Osteoblast (primary cell): ENCODE measurements at regions not wholly inside any gene's neighbourhood (a gene's known extent, or its start where the extent isn't known, plus 50 kb on each side); places are given as distances from the start of the nearest gene placed in this dataset.

ENCODE experiments used
- DNase-seq: peaks from one replicate; pipeline ENCODE4 v3.0.0; 2011; ENCODE audit warnings: low spot score, mixed read lengths; ENCODE audit not compliant: insufficient read length; ENCODE audit errors: missing footprints
- H2AFZ ChIP-seq: 2 replicates; pipeline ENCODE4 v1.6.0; 2011; ENCODE audit warnings: mild to moderate bottlenecking, low read length
- H3K27ac ChIP-seq: 2 replicates; pipeline ENCODE4 v1.5.1; 2011; ENCODE audit warnings: mild to moderate bottlenecking, low read depth, low read length, moderate library complexity
- H3K27me3 ChIP-seq: 2 replicates; pipeline ENCODE4 v1.6.0; 2012; ENCODE audit warnings: mild to moderate bottlenecking, control low read depth, inconsistent platforms, low read length, moderate library complexity; ENCODE audit not compliant: insufficient read depth
- H3K36me3 ChIP-seq: 2 replicates; pipeline ENCODE4 v1.5.1; 2011; ENCODE audit warnings: mild to moderate bottlenecking, low read length, control low read depth, moderate library complexity; ENCODE audit not compliant: insufficient read depth
- H3K4me1 ChIP-seq: 2 replicates; pipeline ENCODE4 v1.5.1; 2011; ENCODE audit warnings: mild to moderate bottlenecking, low read length, control low read depth, moderate library complexity; ENCODE audit not compliant: insufficient read depth
- H3K4me2 ChIP-seq: 2 replicates; pipeline ENCODE4 v1.6.0; 2011; ENCODE audit warnings: mild to moderate bottlenecking, low read length; ENCODE audit not compliant: insufficient read depth
- H3K4me3 ChIP-seq: fragments of 200-600 bp; sonication (generic); 3 replicates; pipeline ENCODE4 v1.5.1; 2012; ENCODE audit warnings: mild to moderate bottlenecking, low read length, inconsistent platforms; ENCODE audit not compliant: insufficient read depth
- H3K79me2 ChIP-seq: 2 replicates; pipeline ENCODE4 v1.6.0; 2012; ENCODE audit warnings: mild to moderate bottlenecking, low read length, control low read depth, inconsistent platforms; ENCODE audit not compliant: insufficient read depth
- H3K9me3 ChIP-seq: 2 replicates; pipeline ENCODE4 v1.5.1; 2011; ENCODE audit warnings: low read depth, low read length, control low read depth
- H4K20me1 ChIP-seq: 2 replicates; pipeline ENCODE4 v1.6.0; 2012; ENCODE audit warnings: mild to moderate bottlenecking, low read length, control low read depth; ENCODE audit not compliant: insufficient read depth
- CTCF ChIP-seq: IDR thresholded peaks from 2 replicates; pipeline ENCODE4 v1.5.1; 2011; ENCODE audit warnings: mild to moderate bottlenecking, low read depth, low read length, moderate library complexity; ENCODE audit errors: extremely low read depth

- no peak overlapping the region for H3K4me2 ChIP-seq
- H3K79me2 ChIP-seq: no peaks in the 10 kb centered on the region
- H3K9me3 ChIP-seq: no peaks in the 10 kb centered on the region
- H3K4me1 ChIP-seq: no peaks in the 10 kb centered on the region
- no peaks in the 10 kb centered on the region for H4K20me1 ChIP-seq
- no peak for DNase-seq
- no peak overlapping the region for H3K4me3 ChIP-seq
- H3K36me3 ChIP-seq: no peaks in the 10 kb centered on the region
- TF ChIP-seq CTCF: no peak
- H2AFZ ChIP-seq: no peak overlapping the region
- no peaks in the 10 kb centered on the region for H3K27me3 ChIP-seq
- H3K27ac ChIP-seq: no peak overlapping the region
Observed at GRCh38 chr2:16260041-16260830, 319.9 kb downstream of the MYCN start.

- no peaks in the 10 kb centered on the region for H3K27me3 ChIP-seq
- H3K36me3 ChIP-seq: no peaks in the 10 kb centered on the region
- no peaks in the 10 kb centered on the region for H3K79me2 ChIP-seq
- H3K9me3 ChIP-seq: no peaks in the 10 kb centered on the region
- no peaks in the 10 kb centered on the region for H4K20me1 ChIP-seq
- no peaks in the 10 kb centered on the region for H3K4me1 ChIP-seq
- H3K4me3 ChIP-seq: no peak overlapping the region
- no peak for DNase-seq
- H3K4me2 ChIP-seq: no peak overlapping the region
- TF ChIP-seq CTCF: no peak
- no peak overlapping the region for H3K27ac ChIP-seq
- H2AFZ ChIP-seq: no peak overlapping the region
Observed at GRCh38 chr2:16259010-16259409, 318.7 kb downstream of the MYCN start.

GRCh38 chr2:16258350-16258749 is 318.0 kb downstream of the MYCN start:
- H3K36me3 ChIP-seq: no peaks in the 10 kb centered on the region
- no peaks in the 10 kb centered on the region for H3K27me3 ChIP-seq
- no peaks in the 10 kb centered on the region for H3K79me2 ChIP-seq
- no peak for DNase-seq
- H3K27ac ChIP-seq: no peak overlapping the region
- no peak overlapping the region for H3K4me2 ChIP-seq
- no peaks in the 10 kb centered on the region for H3K4me1 ChIP-seq
- no peak overlapping the region for H3K4me3 ChIP-seq
- H4K20me1 ChIP-seq: no peaks in the 10 kb centered on the region
- TF ChIP-seq CTCF: no peak
- H3K9me3 ChIP-seq: no peaks in the 10 kb centered on the region
- no peak overlapping the region for H2AFZ ChIP-seq

GRCh38 chr2:16257322-16258028 is 317.1 kb downstream of the MYCN start:
- H3K79me2 ChIP-seq: no peaks in the 10 kb centered on the region
- no peaks in the 10 kb centered on the region for H3K4me1 ChIP-seq
- H3K27ac ChIP-seq: no peak overlapping the region
- H3K36me3 ChIP-seq: no peaks in the 10 kb centered on the region
- no peak overlapping the region for H3K4me2 ChIP-seq
- H3K4me3 ChIP-seq: no peak overlapping the region
- no peaks in the 10 kb centered on the region for H3K9me3 ChIP-seq
- no peak overlapping the region for H2AFZ ChIP-seq
- no peak for DNase-seq
- H4K20me1 ChIP-seq: no peaks in the 10 kb centered on the region
- TF ChIP-seq CTCF: no peak
- H3K27me3 ChIP-seq: no peaks in the 10 kb centered on the region
